EH (cell line): ENCODE measurements at regions not wholly inside any gene's neighbourhood (a gene's known extent, or its start where the extent isn't known, plus 50 kb on each side); places are given as distances from the start of the nearest gene placed in this dataset.

ENCODE experiments used
- DNase-seq: peaks from one replicate; pipeline ENCODE4 v3.0.0-alpha.2; 2015; ENCODE audit warnings: low read depth

GRCh38 chr2:198414976-198415375 lies 610.6 kb downstream of the PLCL1 start:
- DNase-seq: no peak

DNA sequence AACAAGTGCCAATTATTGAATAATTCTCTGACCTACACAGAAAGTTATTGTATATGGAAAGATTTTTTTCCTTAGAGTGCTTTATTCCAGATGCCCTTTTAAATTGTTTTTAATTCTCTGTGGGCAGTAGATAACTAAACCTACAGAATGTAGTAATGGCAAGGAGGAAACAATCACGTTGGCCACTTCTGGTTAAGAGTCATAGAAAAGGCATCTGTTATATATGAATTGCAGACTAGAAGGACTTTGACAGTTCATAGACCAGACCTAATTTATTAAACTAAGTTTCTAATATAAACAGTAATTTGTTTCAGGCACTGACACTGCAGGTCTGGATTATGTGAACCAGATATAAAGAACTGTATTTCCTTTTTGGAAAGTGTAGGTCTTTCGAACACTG lies 607.5 kb downstream of the PLCL1 start:
- DNase-seq: peak; percentile 6

DNA sequence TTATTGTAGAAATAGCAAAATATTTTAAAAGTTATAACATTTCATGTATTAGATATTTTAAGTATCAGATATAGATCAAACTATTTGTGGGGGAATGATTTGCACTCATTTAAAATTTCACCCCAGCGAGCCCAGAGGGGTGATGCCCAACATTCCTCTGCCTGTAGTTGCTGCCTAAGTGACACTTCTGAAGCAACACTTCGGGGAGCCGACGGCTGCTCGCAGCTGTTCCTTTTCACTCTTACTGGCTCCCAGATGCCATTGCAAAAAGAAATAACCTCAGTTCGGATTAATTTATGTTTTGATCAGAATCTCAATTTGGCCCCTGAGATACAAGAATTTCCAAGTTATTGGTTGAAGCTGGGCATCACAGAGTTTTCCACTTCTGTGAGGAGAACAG lies 603.8 kb downstream of the PLCL1 start:
- no peak for DNase-seq

GRCh38 chr2:198405311-198405710 lies 600.9 kb downstream of the PLCL1 start:
- DNase-seq: no peak

DNA sequence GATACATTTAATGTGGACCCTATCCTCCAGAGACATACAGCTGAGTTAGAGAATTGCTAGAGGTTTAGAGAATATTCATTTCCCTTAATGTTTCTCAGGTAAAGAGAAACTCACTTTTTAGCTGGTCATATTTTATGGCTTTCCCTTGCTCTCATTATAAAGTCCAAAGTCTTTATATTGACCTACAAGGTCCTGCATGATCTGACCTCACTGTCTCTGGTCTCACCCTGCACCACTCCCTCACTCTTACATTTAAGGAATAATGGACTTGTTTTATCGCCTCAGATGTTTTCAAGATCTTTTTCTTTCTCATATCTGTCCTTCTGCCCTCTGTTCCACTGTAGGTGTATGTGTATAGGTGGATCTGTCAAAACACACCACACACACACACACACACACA lies 597.3 kb downstream of the PLCL1 start:
- no peak for DNase-seq

DNA sequence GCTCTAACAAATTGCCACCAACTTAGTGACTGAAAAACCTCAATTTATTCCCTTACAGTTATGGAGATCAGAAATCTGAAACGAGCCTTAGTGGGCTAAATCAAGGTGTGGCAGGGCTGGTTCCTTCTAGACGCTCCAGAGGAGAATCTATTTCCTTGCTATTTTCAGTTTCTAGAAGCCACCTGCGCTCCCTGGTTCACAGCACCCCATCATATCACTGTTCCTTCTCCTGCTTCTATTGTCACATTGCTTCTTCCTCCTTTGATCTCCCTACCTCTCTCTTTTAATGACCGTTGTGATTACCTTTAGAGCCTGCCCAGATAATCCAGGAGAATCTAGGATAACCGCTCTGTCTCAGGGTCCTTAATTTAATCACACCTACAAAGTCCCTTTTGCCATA lies 596.6 kb downstream of the PLCL1 start:
- no peak for DNase-seq

DNA sequence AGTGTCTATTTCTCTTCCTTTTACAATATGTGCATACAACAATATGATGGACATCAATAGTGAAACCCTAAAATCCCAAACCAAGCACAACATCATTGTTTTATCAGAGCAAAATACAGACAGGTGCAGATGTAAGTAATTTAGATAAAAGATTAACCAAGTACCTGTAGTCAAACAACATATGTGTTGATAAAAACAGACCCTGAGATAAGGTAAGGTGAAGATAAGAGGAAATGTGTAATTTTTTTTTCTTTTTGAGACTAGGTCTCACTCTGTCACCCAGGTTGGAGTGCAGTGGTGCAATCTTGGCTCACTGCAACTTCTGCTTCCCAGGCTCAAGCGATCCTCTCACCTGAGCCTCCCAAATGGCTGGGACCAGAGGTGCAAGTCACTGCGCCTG lies 589.8 kb downstream of the PLCL1 start:
- DNase-seq: no peak

- no peak for DNase-seq
Measured at GRCh38 chr2:198390670-198391069, 586.3 kb downstream of the PLCL1 start.

DNA sequence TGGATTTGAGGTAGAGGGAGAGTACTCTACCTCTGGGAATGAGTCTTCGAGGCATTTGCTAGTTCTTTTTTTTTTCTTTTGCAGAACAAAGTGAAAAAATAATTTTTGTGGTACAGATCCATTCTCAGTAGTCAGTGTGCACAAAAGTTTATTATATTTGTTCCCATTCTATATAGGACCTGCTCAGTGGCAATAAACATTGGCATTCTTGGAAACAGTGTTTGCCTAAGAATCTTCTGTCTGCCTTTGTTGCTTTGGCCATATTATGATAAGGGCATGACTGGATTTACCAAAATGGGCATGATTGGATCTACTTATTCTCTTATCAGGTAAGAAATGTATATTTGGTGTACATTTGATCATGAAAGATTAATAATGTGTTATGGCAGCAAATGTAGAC lies 583.3 kb downstream of the PLCL1 start:
- no peak for DNase-seq

DNA sequence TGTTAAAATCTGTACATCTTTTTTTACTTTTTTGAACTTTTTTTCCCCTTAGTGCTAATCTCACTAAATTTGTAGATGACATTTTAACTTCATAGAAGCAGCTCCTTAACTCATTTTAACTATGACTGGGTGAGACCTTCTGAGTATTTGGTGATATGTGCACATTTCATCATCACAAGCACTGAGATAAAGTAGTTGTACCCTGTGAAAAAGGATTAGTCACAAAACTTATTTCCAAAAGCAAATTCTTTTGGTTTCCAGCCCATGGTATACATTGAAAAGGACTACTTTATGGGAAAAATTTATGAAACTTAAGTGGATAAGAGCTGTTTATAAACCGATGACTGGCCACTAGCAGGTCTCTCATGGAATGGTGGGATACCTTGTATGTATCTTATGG lies 581.5 kb downstream of the PLCL1 start:
- DNase-seq: peak; percentile 53

GRCh38 chr2:198385326-198385725 lies 580.9 kb downstream of the PLCL1 start:
- DNase-seq: peak; percentile 26

DNA sequence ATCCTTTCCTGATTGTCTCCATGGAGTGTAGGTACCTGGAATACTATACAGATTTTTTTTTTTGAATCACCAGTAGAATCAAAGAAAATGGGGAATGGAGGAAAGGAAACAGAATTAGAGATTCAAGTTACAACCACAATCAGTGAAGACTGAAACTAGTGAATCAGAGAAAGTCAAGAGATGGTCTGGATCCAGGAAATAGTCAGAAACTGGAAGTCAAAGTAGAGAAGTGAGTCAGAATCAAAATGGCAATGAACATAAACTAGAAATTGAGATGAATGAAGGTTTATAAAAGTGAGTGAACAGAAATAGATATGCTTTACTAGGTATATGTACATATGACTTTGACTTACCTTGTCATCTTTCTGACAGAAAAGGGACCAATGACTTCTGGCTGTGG lies 579.0 kb downstream of the PLCL1 start:
- DNase-seq: peak; percentile 36

DNA sequence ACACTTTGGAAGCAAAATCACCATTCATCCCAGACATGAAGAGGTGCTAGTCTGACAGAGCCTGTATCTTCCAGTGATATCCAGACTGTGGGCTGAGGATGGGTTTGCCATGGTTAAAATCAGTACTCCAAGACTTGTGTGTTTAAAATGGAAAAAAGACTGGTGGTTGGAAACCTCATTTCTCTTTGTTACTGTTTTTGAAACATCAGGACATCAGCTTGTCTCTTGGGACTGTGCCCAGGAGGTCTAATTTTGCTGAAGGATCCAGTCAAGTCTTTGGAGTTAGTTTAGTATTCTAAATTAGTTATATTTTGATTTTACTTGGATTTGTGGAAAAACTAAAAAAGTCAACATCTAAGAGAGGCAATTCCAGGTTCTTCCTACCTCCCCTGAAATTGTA lies 578.4 kb downstream of the PLCL1 start:
- DNase-seq: no peak

- peak; percentile 23 for DNase-seq
Measured at GRCh38 chr2:198376677-198377076, 572.3 kb downstream of the PLCL1 start.

DNA sequence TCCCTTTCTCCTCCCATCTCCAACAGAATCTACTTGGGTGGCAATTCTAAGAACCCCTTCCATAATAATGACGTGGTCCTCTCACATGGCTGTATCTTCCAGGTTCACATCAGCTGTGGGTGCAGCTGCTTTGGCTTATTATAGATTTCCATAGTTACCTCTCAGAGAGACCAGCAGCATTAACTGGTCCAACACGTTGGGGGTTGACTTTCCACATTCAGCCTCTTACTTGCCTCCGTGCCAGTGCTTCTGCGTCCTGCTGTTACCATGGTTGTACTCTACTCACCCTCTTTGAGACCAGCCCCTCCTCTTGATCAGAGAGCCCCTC lies 570.7 kb downstream of the PLCL1 start:
- no peak for DNase-seq

DNA sequence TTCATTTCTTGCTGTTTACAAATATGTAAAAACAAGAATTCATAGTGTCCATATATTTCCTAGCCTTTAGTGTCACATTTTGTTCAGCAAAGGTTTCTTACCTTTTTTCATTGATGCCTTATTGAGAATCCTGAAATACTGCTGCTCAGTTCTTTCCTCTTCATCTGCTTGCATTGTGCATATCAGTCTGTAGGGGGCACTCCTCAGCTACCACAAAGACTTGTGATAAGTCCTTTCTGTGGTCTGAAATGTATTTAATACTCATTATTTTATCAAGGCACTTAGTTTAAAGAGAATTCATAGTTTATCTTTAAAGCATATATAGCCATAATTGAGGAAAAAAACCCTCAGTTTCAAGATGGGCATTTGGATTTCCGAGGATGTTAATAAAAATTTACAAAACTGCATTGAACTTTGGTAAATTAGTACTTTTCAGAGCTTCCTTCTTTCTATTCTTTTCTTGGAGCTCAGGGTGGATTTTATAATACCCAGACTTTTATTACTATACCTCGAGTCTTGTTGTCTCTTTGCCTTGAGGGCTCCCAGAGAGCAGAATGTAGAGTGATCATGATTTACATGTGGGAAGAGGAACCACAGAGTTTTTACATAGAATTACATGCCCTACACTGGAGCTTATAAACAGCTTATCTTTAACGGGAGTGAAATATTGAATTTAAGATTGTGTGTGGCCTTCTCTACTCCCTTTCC lies 570.1 kb downstream of the PLCL1 start:
- peak; percentile 77 for DNase-seq

GRCh38 chr2:198371921-198372543 lies 567.6 kb downstream of the PLCL1 start:
- peak; percentile 72 for DNase-seq

DNA sequence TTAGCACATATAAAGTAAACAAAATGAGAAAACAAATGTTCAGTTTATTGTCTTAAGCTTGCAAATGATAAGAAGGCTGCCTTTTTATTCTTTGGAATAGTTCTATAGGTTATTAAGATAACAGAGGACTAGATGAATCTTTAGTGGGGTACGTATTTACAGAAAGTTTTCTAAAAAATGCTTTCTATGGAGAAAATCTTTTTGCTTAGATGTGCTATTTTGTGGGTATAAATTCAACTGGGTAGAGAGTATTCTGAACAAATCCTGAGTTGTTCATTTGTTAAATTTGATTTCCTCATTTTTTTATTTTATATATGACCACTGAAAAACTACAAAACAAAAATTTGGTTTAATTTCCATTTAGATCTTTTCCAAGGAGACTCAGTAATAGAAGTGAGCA lies 566.9 kb downstream of the PLCL1 start:
- DNase-seq: no peak

DNA sequence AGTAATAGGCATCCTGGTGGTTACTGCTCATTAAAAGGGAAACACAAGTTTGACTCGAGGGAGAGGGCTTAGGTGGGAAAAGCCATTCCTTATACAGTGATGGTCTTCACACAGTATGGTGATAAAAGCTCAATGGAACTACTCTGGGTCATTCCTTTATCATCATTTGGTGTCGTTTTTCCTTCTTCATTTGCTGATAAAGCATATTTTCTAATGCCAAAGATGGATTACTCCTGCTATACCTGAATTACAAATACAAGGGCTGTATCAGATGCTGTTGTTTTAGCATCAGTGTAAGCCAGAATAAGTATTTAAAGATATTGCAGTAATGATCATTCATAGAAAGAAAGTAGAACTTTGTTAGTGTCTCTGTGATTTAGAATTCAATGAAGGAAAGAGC lies 563.7 kb downstream of the PLCL1 start:
- no peak for DNase-seq

- no peak for DNase-seq
Measured at GRCh38 chr2:198362740-198363139, 558.3 kb downstream of the PLCL1 start.

GRCh38 chr2:198359308-198359707 lies 554.9 kb downstream of the PLCL1 start:
- no peak for DNase-seq

- DNase-seq: no peak
Measured at GRCh38 chr2:198356157-198356556, 551.8 kb downstream of the PLCL1 start.

- no peak for DNase-seq
Measured at GRCh38 chr2:198351647-198352046, 547.3 kb downstream of the PLCL1 start.

DNA sequence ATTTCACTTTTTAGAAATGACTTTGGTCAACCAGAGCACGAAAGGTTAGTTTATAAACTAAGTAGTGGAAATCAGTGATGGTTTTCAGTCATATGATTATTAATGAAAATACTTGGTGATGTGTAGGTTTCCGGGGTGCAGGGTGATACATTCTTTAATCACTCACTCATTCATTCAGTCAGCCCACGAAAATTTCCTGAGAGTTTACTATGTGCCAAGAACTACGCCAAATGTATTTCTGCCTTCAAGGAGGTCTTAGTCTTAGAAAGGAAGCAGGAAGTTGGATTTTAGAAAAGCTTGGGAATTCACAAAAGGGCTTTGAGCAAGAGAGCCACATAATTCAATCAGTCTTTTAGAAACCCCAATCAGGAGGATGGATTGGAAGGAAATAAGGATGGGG lies 543.6 kb downstream of the PLCL1 start:
- peak; percentile 43 for DNase-seq
